HepG2 (cell line): ENCODE measurements at regions not wholly inside any gene's neighbourhood (a gene's known extent, or its start where the extent isn't known, plus 50 kb on each side); places are given as distances from the start of the nearest gene placed in this dataset.

Source experiments
- BCL6 ChIP-seq: IDR thresholded peaks from 2 replicates; pipeline ENCODE4 v1.6.1; 2016; ENCODE audit warnings: missing genetic modification reagents, missing compliant biosample characterization
- HDAC1 ChIP-seq: sonication (generic); formaldehyde crosslinking; IDR thresholded peaks from 2 replicates; pipeline ENCODE4 v1.5.1; 2020; ENCODE audit warnings: mild to moderate bottlenecking, missing genetic modification reagents
- IKZF1 ChIP-seq: fragments of 450-650 bp; IDR thresholded peaks from 2 replicates; pipeline ENCODE4 v1.7.1; 2016
- KAT2B ChIP-seq: fragments of 150-350 bp; IDR thresholded peaks from 2 replicates; pipeline ENCODE4 v1.6.1; 2014; ENCODE audit warnings: low read depth, low read length, borderline replicate concordance
- MTF2 ChIP-seq: sonication (generic); formaldehyde crosslinking; IDR thresholded peaks from 2 replicates; pipeline ENCODE4 v1.5.0; 2020; ENCODE audit warnings: missing genetic modification reagents, borderline replicate concordance
- NCOR1 ChIP-seq: fragments of 200-600 bp; sonication (generic); IDR thresholded peaks from 2 replicates; pipeline ENCODE4 v1.7.0; 2017; ENCODE audit warnings: antibody characterized with exemption, low read length, borderline replicate concordance
- ONECUT2 ChIP-seq: sonication (generic); formaldehyde crosslinking; IDR thresholded peaks from 2 replicates; pipeline ENCODE4 v1.4.0; 2020; ENCODE audit warnings: missing genetic modification reagents
- PPARG ChIP-seq: conservative IDR thresholded peaks from 2 replicates; pipeline ENCODE4 v1.6.1; 2016; ENCODE audit warnings: missing biosample characterization, missing genetic modification reagents
- STAT5B ChIP-seq: sonication (generic); formaldehyde crosslinking; IDR thresholded peaks from 2 replicates; pipeline ENCODE4 v1.4.0; 2020; ENCODE audit warnings: missing genetic modification reagents
- TFDP1 ChIP-seq: IDR thresholded peaks from 2 replicates; pipeline ENCODE4 v1.6.1; 2016; ENCODE audit warnings: missing compliant biosample characterization, missing genetic modification reagents, borderline replicate concordance
- TSC22D2 ChIP-seq: sonication (generic); formaldehyde crosslinking; IDR thresholded peaks from 2 replicates; pipeline ENCODE4 v1.5.1; 2020; ENCODE audit warnings: missing genetic modification reagents, mild to moderate bottlenecking, borderline replicate concordance
- ZNF292 ChIP-seq: sonication (generic); formaldehyde crosslinking; IDR thresholded peaks from 2 replicates; pipeline ENCODE4 v1.8.1; 2022; ENCODE audit warnings: mild to moderate bottlenecking, low read depth, missing genetic modification reagents, borderline replicate concordance
- ZNF362 ChIP-seq: sonication (generic); formaldehyde crosslinking; IDR thresholded peaks from 2 replicates; pipeline ENCODE4 v1.4.0; 2020; ENCODE audit warnings: missing genetic modification reagents, mild to moderate bottlenecking, borderline replicate concordance
- ZNF563 ChIP-seq: sonication (generic); formaldehyde crosslinking; IDR thresholded peaks from 2 replicates; pipeline ENCODE4 v1.8.0; 2022; ENCODE audit warnings: mild to moderate bottlenecking, moderate library complexity, missing genetic modification reagents
- TF ChIP-seq, protein P1 (sequence below): sonication (generic); formaldehyde crosslinking; IDR thresholded peaks from 2 replicates; pipeline ENCODE4 v1.9.0; 2021; ENCODE audit warnings: mild to moderate bottlenecking, missing genetic modification reagents
- TF ChIP-seq, protein P2 (sequence below): IDR thresholded peaks from 2 replicates; pipeline ENCODE4 v1.6.1; 2016
- TF ChIP-seq, protein P3 (sequence below): sonication (generic); formaldehyde crosslinking; IDR thresholded peaks from 2 replicates; pipeline ENCODE4 v1.8.0; 2022; ENCODE audit warnings: mild to moderate bottlenecking, missing genetic modification reagents, moderate library complexity

DNA sequence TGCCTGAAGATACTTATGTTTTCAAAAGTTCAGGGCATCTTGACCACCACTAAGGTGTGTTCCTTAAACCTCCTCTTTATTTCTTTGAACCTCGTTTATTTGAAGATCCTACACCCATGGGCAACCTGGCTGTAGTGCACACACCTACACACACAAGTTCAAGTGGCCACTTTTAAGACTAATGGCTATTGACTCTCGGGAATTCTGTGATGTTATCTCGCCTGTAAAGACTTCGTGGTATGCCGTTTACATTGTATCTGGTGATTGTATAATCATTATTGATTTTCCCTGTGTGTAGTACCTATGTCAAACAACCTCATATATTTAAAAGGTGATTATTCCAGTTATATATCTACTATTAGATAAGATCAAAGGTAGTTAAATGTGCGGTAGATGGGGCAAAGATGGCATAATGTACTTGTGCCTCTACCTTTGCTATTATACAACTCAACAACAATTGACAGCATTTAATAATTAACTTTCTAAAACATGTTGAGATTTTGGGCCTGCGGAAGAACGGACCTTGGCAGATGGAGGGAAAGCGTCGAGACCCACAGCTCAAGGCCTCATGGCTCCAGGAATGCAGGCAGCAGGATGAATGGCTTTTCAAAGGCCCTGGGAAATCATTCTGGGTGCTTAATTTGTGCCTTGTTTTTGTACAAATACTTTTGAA is 51.4 kb upstream of the IRX2 start (continued):
- peak; percentile 69; the same call in 1 of the 2 replicates for TF ChIP-seq ONECUT2 (CRISPR knock-in tag)
- no peak for TF ChIP-seq MTF2 (CRISPR knock-in tag)
- TF ChIP-seq PPARG: no peak
- no peak for TF ChIP-seq IKZF1
- TF ChIP-seq KAT2B: no peak
- TF ChIP-seq TSC22D2: no peak
- peak; percentile 38; the same call in 1 of the 2 replicates for TF ChIP-seq TFDP1 (CRISPR knock-in tag)
- TF ChIP-seq HDAC1 (CRISPR knock-in tag): no peak
- no peak for TF ChIP-seq STAT5B (CRISPR knock-in tag)
- no peak for TF ChIP-seq ZNF362 (CRISPR knock-in tag)
- TF ChIP-seq BCL6: peak; percentile 34; the same call in 1 of the 2 replicates
- TF ChIP-seq ZNF292: no peak
- TF ChIP-seq NCOR1: no peak
- TF ChIP-seq, protein P1, sequence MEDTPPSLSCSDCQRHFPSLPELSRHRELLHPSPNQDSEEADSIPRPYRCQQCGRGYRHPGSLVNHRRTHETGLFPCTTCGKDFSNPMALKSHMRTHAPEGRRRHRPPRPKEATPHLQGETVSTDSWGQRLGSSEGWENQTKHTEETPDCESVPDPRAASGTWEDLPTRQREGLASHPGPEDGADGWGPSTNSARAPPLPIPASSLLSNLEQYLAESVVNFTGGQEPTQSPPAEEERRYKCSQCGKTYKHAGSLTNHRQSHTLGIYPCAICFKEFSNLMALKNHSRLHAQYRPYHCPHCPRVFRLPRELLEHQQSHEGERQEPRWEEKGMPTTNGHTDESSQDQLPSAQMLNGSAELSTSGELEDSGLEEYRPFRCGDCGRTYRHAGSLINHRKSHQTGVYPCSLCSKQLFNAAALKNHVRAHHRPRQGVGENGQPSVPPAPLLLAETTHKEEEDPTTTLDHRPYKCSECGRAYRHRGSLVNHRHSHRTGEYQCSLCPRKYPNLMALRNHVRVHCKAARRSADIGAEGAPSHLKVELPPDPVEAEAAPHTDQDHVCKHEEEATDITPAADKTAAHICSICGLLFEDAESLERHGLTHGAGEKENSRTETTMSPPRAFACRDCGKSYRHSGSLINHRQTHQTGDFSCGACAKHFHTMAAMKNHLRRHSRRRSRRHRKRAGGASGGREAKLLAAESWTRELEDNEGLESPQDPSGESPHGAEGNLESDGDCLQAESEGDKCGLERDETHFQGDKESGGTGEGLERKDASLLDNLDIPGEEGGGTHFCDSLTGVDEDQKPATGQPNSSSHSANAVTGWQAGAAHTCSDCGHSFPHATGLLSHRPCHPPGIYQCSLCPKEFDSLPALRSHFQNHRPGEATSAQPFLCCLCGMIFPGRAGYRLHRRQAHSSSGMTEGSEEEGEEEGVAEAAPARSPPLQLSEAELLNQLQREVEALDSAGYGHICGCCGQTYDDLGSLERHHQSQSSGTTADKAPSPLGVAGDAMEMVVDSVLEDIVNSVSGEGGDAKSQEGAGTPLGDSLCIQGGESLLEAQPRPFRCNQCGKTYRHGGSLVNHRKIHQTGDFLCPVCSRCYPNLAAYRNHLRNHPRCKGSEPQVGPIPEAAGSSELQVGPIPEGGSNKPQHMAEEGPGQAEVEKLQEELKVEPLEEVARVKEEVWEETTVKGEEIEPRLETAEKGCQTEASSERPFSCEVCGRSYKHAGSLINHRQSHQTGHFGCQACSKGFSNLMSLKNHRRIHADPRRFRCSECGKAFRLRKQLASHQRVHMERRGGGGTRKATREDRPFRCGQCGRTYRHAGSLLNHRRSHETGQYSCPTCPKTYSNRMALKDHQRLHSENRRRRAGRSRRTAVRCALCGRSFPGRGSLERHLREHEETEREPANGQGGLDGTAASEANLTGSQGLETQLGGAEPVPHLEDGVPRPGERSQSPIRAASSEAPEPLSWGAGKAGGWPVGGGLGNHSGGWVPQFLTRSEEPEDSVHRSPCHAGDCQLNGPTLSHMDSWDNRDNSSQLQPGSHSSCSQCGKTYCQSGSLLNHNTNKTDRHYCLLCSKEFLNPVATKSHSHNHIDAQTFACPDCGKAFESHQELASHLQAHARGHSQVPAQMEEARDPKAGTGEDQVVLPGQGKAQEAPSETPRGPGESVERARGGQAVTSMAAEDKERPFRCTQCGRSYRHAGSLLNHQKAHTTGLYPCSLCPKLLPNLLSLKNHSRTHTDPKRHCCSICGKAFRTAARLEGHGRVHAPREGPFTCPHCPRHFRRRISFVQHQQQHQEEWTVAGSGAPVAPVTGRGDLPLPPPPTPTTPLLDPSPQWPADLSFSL: no peak
- TF ChIP-seq, protein P2, sequence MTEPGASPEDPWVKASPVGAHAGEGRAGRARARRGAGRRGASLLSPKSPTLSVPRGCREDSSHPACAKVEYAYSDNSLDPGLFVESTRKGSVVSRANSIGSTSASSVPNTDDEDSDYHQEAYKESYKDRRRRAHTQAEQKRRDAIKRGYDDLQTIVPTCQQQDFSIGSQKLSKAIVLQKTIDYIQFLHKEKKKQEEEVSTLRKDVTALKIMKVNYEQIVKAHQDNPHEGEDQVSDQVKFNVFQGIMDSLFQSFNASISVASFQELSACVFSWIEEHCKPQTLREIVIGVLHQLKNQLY (CRISPR knock-in tag): no peak
- no peak for TF ChIP-seq ZNF563 (CRISPR knock-in tag)
- TF ChIP-seq, protein P3, sequence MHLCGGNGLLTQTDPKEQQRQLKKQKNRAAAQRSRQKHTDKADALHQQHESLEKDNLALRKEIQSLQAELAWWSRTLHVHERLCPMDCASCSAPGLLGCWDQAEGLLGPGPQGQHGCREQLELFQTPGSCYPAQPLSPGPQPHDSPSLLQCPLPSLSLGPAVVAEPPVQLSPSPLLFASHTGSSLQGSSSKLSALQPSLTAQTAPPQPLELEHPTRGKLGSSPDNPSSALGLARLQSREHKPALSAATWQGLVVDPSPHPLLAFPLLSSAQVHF: no peak
